PC-9 (cell line): ENCODE measurements at regions not wholly inside any gene's neighbourhood (a gene's known extent, or its start where the extent isn't known, plus 50 kb on each side); places are given as distances from the start of the nearest gene placed in this dataset.

Source experiments
- EZH2 ChIP-seq: fragments of 200-600 bp; sonication (generic); IDR thresholded peaks from 2 replicates; pipeline ENCODE4 v1.8.0; 2017; ENCODE audit warnings: antibody characterized with exemption, low read depth
- TF ChIP-seq, protein P1 (sequence below): fragments of 200-600 bp; sonication (generic); conservative IDR thresholded peaks from 2 replicates; pipeline ENCODE4 v1.6.1; 2017; ENCODE audit warnings: mixed run types, antibody characterized with exemption, mild to moderate bottlenecking, moderate library complexity

DNA sequence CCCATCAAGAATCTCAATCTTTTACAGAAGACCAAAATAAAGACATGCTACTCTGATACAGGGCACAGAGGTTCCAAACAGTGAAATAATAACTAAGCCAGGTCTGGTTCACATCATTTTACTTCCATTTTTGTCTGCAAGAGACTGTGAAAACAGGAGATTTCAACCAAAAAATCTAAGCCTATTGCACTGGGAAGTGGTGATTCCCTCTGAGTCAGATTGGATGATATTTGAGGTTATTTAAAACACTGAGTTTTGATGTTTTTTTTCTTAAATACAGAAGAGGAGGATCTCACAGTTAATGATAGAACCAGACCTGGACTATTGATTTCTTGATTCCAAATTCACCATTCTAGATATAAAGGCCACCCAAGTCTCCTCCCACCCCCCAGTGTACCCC is 117.3 kb upstream of the FAM20A start:
- TF ChIP-seq, protein P1, sequence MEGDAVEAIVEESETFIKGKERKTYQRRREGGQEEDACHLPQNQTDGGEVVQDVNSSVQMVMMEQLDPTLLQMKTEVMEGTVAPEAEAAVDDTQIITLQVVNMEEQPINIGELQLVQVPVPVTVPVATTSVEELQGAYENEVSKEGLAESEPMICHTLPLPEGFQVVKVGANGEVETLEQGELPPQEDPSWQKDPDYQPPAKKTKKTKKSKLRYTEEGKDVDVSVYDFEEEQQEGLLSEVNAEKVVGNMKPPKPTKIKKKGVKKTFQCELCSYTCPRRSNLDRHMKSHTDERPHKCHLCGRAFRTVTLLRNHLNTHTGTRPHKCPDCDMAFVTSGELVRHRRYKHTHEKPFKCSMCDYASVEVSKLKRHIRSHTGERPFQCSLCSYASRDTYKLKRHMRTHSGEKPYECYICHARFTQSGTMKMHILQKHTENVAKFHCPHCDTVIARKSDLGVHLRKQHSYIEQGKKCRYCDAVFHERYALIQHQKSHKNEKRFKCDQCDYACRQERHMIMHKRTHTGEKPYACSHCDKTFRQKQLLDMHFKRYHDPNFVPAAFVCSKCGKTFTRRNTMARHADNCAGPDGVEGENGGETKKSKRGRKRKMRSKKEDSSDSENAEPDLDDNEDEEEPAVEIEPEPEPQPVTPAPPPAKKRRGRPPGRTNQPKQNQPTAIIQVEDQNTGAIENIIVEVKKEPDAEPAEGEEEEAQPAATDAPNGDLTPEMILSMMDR, result no peak
- no peak for TF ChIP-seq EZH2
